Common myeloid progenitor, CD34-positive (primary cell): ENCODE measurements at regions not wholly inside any gene's neighbourhood (a gene's known extent, or its start where the extent isn't known, plus 50 kb on each side); places are given as distances from the start of the nearest gene placed in this dataset.

Source experiments
- CTCF ChIA-PET: fragments of 350-600 bp; sonication (Branson Sonifier 250); formaldehyde crosslinking; loops from one replicate; lab custom pipeline; 2021; ENCODE audit warnings: antibody characterized with exemption; lab: Charles Lee
- POLR2A ChIA-PET: fragments of 350-600 bp; sonication (Branson Sonifier 250); formaldehyde crosslinking; loops from one replicate; lab custom pipeline; 2021; ENCODE audit warnings: antibody characterized with exemption; lab: Charles Lee
- DNase-seq, 3 donors: peaks; one replicate each; pipeline versions ENCODE4 v3.0.0 to v3.0.0-alpha.2; 2013
- H3K27ac ChIP-seq, 2 experiments: 1 replicate in 1 of 2; 2 replicates in 1 of 2; pipeline ENCODE4 v1.7.0; 2013; ENCODE audit warnings: inconsistent platforms in 2 of 2, low read length in 2 of 2, mild to moderate bottlenecking in 2 of 2, low read depth in 1 of 2, moderate library complexity in 1 of 2; ENCODE audit not compliant: severe bottlenecking in 2 of 2, insufficient read depth in 1 of 2, poor library complexity in 1 of 2
- H3K27me3 ChIP-seq, 5 experiments: replicated peaks in 2 of 5; 1 replicate in 3 of 5; 2 replicates in 2 of 5; pipeline versions ENCODE4 v1.6.1 to v1.7.0; 2013; ENCODE audit warnings: low read length in 4 of 5, mild to moderate bottlenecking in 2 of 5, moderate library complexity in 2 of 5, inconsistent platforms in 1 of 5; ENCODE audit not compliant: insufficient read depth in 5 of 5, control insufficient read depth in 4 of 5
- H3K36me3 ChIP-seq, 4 experiments: 1 replicate in 2 of 4; 2 replicates in 2 of 4; pipeline versions ENCODE4 v1.6.1 to v1.7.0; 2013; ENCODE audit warnings: low read length in 3 of 4, control low read depth in 1 of 4, mild to moderate bottlenecking in 1 of 4; ENCODE audit not compliant: control insufficient read depth in 4 of 4, insufficient read depth in 4 of 4
- H3K4me1 ChIP-seq, 4 experiments: 1 replicate in 3 of 4; 2 replicates in 1 of 4; pipeline versions ENCODE4 v1.6.1 to v1.7.1; 2013; ENCODE audit warnings: low read length in 3 of 4, mild to moderate bottlenecking in 3 of 4, control low read depth in 1 of 4, inconsistent platforms in 1 of 4, moderate library complexity in 1 of 4; ENCODE audit not compliant: control insufficient read depth in 4 of 4, insufficient read depth in 4 of 4; ENCODE audit errors: control extremely low read depth in 1 of 4
- H3K4me3 ChIP-seq, 7 experiments: 1 replicate in 4 of 7; 2 replicates in 3 of 7; pipeline versions ENCODE4 v1.5.1 to v1.7.0; 2013; ENCODE audit warnings: mild to moderate bottlenecking in 7 of 7, low read length in 6 of 7, moderate library complexity in 6 of 7, inconsistent platforms in 2 of 7, low read depth in 2 of 7, control low read depth in 1 of 7; ENCODE audit not compliant: insufficient read depth in 4 of 7, control insufficient read depth in 1 of 7; ENCODE audit errors: extremely low read depth in 1 of 7
- H3K9me3 ChIP-seq, 5 experiments: 1 replicate in 4 of 5; 2 replicates in 1 of 5; pipeline versions ENCODE4 v1.6.1 to v1.7.1; 2013; ENCODE audit warnings: low read length in 4 of 5, mild to moderate bottlenecking in 2 of 5, inconsistent platforms in 1 of 5, low read depth in 1 of 5, moderate library complexity in 1 of 5; ENCODE audit not compliant: control insufficient read depth in 4 of 5, insufficient read depth in 2 of 5; ENCODE audit errors: control extremely low read depth in 1 of 5
- WGBS: methylation state at CpG from one replicate; pipeline ENCODE4 v1.1.5; 2013; ENCODE audit not compliant: insufficient coverage; 5-methylcytosine and 5-hydroxymethylcytosine counted together

DNA sequence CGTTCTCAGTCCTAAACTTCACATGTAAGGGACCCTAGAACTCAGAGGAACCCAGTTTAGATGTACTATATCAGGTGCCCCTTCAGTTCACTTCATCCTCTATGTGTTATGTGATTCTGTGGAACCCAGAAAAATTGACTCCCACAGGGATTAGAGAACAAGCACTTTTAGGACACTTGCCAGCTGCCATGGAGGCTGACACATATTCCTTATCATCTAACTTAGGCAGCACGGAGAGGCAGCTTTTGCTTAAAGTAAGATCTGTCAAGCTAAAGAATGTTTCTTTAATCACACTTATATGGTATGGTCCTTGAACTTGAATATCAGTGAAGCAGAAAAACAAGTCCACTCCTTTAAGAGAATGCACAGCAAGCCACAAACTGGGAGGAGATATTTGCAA lies 701.5 kb upstream of the ID4 start:
- WGBS: no CpG with 5 or more reads among the region's 2 CpGs
- DNase-seq: no peak
- Histone ChIP-seq H3K4me3 (no peak overlapping the region), H3K9me3 (no peaks in the 10 kb centered on the region), H3K27me3 (no peaks in the 10 kb centered on the region), H3K27ac (no peak overlapping the region), H3K4me1 (no peaks in the 10 kb centered on the region), H3K36me3 (no peaks in the 10 kb centered on the region)
- POLR2A ChIA-PET: no interaction called here
- CTCF ChIA-PET: no interaction called here

DNA sequence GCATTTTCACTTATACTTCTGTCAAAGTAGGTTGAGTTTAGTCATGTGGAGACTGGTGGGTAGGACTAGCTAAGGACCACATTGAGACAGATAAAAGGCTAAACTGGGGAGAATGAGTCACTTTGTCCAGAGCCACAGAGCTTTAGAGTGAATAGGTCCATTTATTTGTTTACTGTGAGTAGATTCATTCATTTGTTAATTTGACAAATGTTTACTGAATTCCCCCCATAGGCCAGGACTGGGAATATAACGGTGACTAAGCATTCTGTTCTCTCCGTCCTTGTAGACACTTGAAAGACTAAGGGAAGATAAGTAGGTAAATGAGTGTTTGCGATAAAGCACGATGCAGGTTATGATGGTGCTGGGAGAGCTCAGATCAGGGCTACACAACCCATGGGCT lies 699.7 kb upstream of the ID4 start:
- H3K27ac ChIP-seq: no peak overlapping the region
- H3K4me1 ChIP-seq: no peaks in the 10 kb centered on the region
- 100% methylated on average over 2 of the region's 4 CpGs for WGBS
- H3K27me3 ChIP-seq: no peaks in the 10 kb centered on the region
- H3K36me3 ChIP-seq: no peaks in the 10 kb centered on the region
- ChIA-PET POLR2A (no interaction called here), CTCF (interaction anchor here (1.3 kb wide), 1 partner anchor 10 kb away, joined by 3 read pairs; no protein-coding TSS in a partner anchor)
- no peaks in the 10 kb centered on the region for H3K9me3 ChIP-seq
- H3K4me3 ChIP-seq: no peak overlapping the region
- DNase-seq: no peak

- Histone ChIP-seq H3K4me1 (no peaks in the 10 kb centered on the region), H3K27ac (no peak overlapping the region), H3K4me3 (no peak overlapping the region), H3K27me3 (no peaks in the 10 kb centered on the region), H3K9me3 (no peaks in the 10 kb centered on the region), H3K36me3 (no peaks in the 10 kb centered on the region)
- POLR2A ChIA-PET: no interaction called here
- CTCF ChIA-PET: no interaction called here
- no peak for DNase-seq
- WGBS: 93% methylated on average over 3 of the region's 5 CpGs
These were observed 694.9 kb upstream of the ID4 start for GRCh38 chr6:19142275-19142674.

GRCh38 chr6:19150307-19150706 lies 686.9 kb upstream of the ID4 start:
- DNase-seq: no peak
- ChIA-PET POLR2A (no interaction called here), CTCF (no interaction called here)
- no peak overlapping the region for H3K4me3 ChIP-seq
- no peaks in the 10 kb centered on the region for H3K27me3 ChIP-seq
- no peaks in the 10 kb centered on the region for H3K36me3 ChIP-seq
- H3K9me3 ChIP-seq: no peaks in the 10 kb centered on the region
- WGBS: 80% methylated on average over 3 of the region's 3 CpGs
- H3K4me1 ChIP-seq: no peaks in the 10 kb centered on the region
- H3K27ac ChIP-seq: no peak overlapping the region

DNA sequence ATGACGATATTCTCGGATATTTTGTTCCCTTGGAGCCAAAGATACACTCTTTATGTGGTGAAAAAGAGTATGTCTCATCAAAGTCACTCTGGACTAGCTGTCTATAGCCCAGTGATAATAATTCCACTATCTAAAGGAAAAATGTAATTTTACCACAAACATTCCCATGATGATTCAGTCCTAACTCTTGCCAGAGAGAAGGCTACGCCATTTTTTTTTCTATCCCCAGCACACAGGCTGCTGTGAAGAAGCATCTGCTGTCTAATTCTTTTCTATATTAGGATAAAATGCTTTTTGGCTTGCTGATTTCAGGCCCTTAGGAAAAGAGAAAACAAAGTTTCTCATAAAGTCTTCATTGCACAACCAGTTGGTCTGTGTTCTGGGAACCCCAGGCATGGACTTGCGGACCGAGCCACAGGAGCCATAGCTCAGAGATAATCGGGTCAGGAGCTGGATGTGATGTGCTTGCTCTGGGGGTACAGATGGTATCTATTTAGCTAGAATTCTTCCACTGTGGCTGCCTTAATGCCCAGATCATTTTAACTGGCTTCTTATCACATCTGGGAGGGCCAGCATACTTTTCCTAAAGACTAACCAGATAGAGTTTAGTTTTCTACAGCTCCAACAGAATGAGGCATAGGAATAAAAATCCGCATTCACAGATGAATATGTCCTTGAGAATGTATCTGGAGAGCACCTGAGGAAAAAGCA lies 683.7 kb upstream of the ID4 start:
- H3K9me3 ChIP-seq: no peaks in the 10 kb centered on the region
- POLR2A ChIA-PET: interaction anchor here (0.6 kb wide), 1 partner anchor 667 kb away, joined by 3 read pairs; no protein-coding TSS in a partner anchor
- CTCF ChIA-PET: no interaction called here
- 94% methylated on average over 5 of the region's 7 CpGs for WGBS
- no peak overlapping the region for H3K4me3 ChIP-seq
- H3K27ac ChIP-seq: no peak overlapping the region
- DNase-seq: no peak
- no peaks in the 10 kb centered on the region for H3K4me1 ChIP-seq
- no peaks in the 10 kb centered on the region for H3K27me3 ChIP-seq
- no peaks in the 10 kb centered on the region for H3K36me3 ChIP-seq

DNA sequence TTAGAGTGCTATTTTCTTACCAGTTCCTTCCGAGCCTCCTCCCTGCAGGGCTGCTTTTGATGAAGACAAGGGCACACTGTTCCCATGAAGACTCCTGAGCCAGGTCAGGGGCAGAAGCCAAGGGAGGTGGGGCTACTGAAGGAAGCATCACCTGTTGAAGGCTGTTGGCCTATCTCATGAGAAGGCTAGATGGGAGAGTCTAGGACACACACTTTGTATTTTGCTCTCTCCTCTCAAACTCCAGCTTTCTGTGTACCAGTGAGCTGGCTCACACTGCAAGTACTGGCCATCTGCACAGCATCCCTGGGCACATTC lies 683.2 kb upstream of the ID4 start:
- Histone ChIP-seq H3K27ac (no peak overlapping the region), H3K4me3 (no peak overlapping the region), H3K4me1 (no peaks in the 10 kb centered on the region), H3K36me3 (no peaks in the 10 kb centered on the region), H3K27me3 (no peaks in the 10 kb centered on the region), H3K9me3 (no peaks in the 10 kb centered on the region)
- CTCF ChIA-PET: no interaction called here
- DNase-seq: no peak
- POLR2A ChIA-PET: interaction anchor here (0.6 kb wide), 1 partner anchor 666 kb away, joined by 3 read pairs; no protein-coding TSS in a partner anchor
- WGBS: 90% methylated on average over 1 of the region's 1 CpG

DNA sequence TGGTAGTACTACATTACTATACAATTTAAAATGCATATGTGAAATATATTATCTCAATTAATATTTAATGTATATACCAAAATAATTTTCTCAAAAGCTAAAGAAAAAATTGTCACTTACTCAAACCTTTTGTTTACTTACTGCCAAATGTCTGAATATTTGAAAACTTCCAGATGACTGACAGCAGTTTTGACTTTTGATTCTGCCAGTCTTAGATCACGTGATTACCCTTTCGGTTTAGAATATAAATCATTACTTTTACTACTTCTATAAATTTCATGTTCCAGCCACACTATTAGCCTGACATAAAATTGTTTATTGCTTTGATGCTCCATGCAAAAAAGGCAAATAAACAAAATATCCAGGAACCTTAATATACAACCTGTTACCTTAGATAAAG lies 680.7 kb upstream of the ID4 start:
- Histone ChIP-seq H3K4me3 (no peak overlapping the region), H3K4me1 (no peaks in the 10 kb centered on the region), H3K27ac (no peak overlapping the region), H3K27me3 (no peaks in the 10 kb centered on the region), H3K9me3 (no peaks in the 10 kb centered on the region), H3K36me3 (no peaks in the 10 kb centered on the region)
- ChIA-PET POLR2A (no interaction called here), CTCF (no interaction called here)
- 100% methylated on average over 2 of the region's 2 CpGs for WGBS
- no peak for DNase-seq
